H1 (cell line): ENCODE measurements at regions not wholly inside any gene's neighbourhood (a gene's known extent, or its start where the extent isn't known, plus 50 kb on each side); places are given as distances from the start of the nearest gene placed in this dataset.

Source experiments
- CTCF ChIA-PET: fragments of 300-600 bp; sonication (Branson Sonifier 250); formaldehyde crosslinking; loops from one replicate; lab custom pipeline; 2021; ENCODE audit not compliant: partially characterized antibody; lab: Charles Lee
- POLR2A ChIA-PET: fragments of 300-600 bp; sonication (Branson Sonifier 250); formaldehyde crosslinking; loops from one replicate; lab custom pipeline; 2021; ENCODE audit warnings: inconsistent platforms; ENCODE audit not compliant: partially characterized antibody; lab: Charles Lee
- DNase-seq, 2 experiments: peaks; one replicate each; pipeline versions ENCODE4 v3.0.0 to v3.0.0-alpha.2; 2010 to 2022; ENCODE audit warnings: low spot score in 2 of 2, low read depth in 1 of 2, mixed read lengths in 1 of 2
- FAIRE-seq: peaks from 2 replicates; lab custom pipeline; 2011; peaks lifted over from hg19 to GRCh38; lab: Jason Lieb, UNC
- H2AFZ ChIP-seq: 2 replicates; pipeline ENCODE4 v1.8.1; 2012; ENCODE audit warnings: low read length, inconsistent platforms
- H2AK5ac ChIP-seq: 2 replicates; pipeline ENCODE4 v1.6.1; 2013; ENCODE audit warnings: low read depth, low read length
- H2BK120ac ChIP-seq: replicated peaks from 2 replicates; pipeline ENCODE3; 2013; ENCODE audit warnings: low read depth, low read length, inconsistent platforms
- H2BK12ac ChIP-seq: 2 replicates; pipeline ENCODE4 v1.6.1; 2013; ENCODE audit warnings: low read depth, low read length
- H2BK15ac ChIP-seq: 2 replicates; pipeline ENCODE4 v1.6.1; 2013; ENCODE audit warnings: low read length
- H2BK20ac ChIP-seq: 2 replicates; pipeline ENCODE4 v1.6.1; 2013; ENCODE audit warnings: low read length
- H2BK5ac ChIP-seq: 2 replicates; pipeline ENCODE4 v1.6.1; 2013; ENCODE audit warnings: low read depth, low read length
- H3K14ac ChIP-seq: 2 replicates; pipeline ENCODE4 v1.6.1; 2013; ENCODE audit warnings: inconsistent platforms; ENCODE audit not compliant: insufficient read length
- H3K18ac ChIP-seq: 2 replicates; pipeline ENCODE4 v1.6.1; 2013; ENCODE audit warnings: low read length; ENCODE audit errors: extremely low read depth
- H3K23ac ChIP-seq: 2 replicates; pipeline ENCODE4 v1.6.1; 2013; ENCODE audit warnings: inconsistent platforms; ENCODE audit not compliant: insufficient read length
- H3K23me2 ChIP-seq: 2 replicates; pipeline ENCODE4 v1.6.1; 2013; ENCODE audit warnings: low read depth, low read length
- H3K27ac ChIP-seq: 2 replicates; pipeline ENCODE4 v1.6.1; 2011; ENCODE audit warnings: low read depth, low read length, inconsistent platforms
- H3K27me3 ChIP-seq, 4 experiments: replicated peaks in 1 of 4; 1 replicate in 1 of 4; 2 replicates in 3 of 4; pipeline versions ENCODE4 v1.6.1 to v1.8.1; 2011 to 2013; ENCODE audit warnings: low read length in 3 of 4, mild to moderate bottlenecking in 3 of 4, inconsistent platforms in 2 of 4, mixed read lengths in 2 of 4, moderate library complexity in 1 of 4; ENCODE audit not compliant: control insufficient read depth in 3 of 4, insufficient read depth in 3 of 4; ENCODE audit errors: extremely low read depth in 1 of 4
- H3K36me3 ChIP-seq, 4 experiments: 2 replicates each; pipeline versions ENCODE4 v1.6.1 to v1.8.1; 2011 to 2013; ENCODE audit warnings: mild to moderate bottlenecking in 4 of 4, low read length in 3 of 4, moderate library complexity in 2 of 4, control low read depth in 1 of 4, inconsistent platforms in 1 of 4; ENCODE audit not compliant: insufficient read depth in 4 of 4, control insufficient read depth in 2 of 4
- H3K4ac ChIP-seq: replicated peaks from 2 replicates; pipeline ENCODE3; 2013; ENCODE audit warnings: low read length, low read depth, mixed read lengths, inconsistent platforms; ENCODE audit not compliant: insufficient read length
- H3K4me1 ChIP-seq, 4 experiments: replicated peaks in 1 of 4; 1 replicate in 1 of 4; 2 replicates in 3 of 4; pipeline versions ENCODE4 v1.6.1 to v1.8.1; 2011 to 2013; ENCODE audit warnings: low read length in 3 of 4, inconsistent platforms in 2 of 4, mixed read lengths in 1 of 4; ENCODE audit not compliant: insufficient read depth in 4 of 4, control insufficient read depth in 3 of 4
- H3K4me2 ChIP-seq, 2 experiments: 2 replicates each; pipeline versions ENCODE4 v1.6.1 to v1.8.1; 2011 to 2013; ENCODE audit warnings: low read depth in 2 of 2, low read length in 2 of 2, control low read depth in 1 of 2, inconsistent platforms in 1 of 2, mild to moderate bottlenecking in 1 of 2; ENCODE audit not compliant: insufficient read depth in 1 of 2
- H3K4me3 ChIP-seq, 4 experiments: fragments of 200-600, 300-600 bp in 1 of 4; sonication (generic), shearing (Covaris generic), sonication (Bioruptor Twin) in 1 of 4; 2 replicates each; pipeline versions ENCODE4 v1.5.1 to v1.8.1; 2011 to 2016; ENCODE audit warnings: low read length in 4 of 4, low read depth in 3 of 4, control low read depth in 2 of 4, inconsistent platforms in 2 of 4, mild to moderate bottlenecking in 2 of 4, mixed read lengths in 1 of 4, moderate library complexity in 1 of 4; ENCODE audit not compliant: insufficient read depth in 2 of 4; ENCODE audit errors: extremely low read depth in 1 of 4
- H3K56ac ChIP-seq: replicated peaks from 2 replicates; pipeline ENCODE3; 2013; ENCODE audit warnings: low read depth, mild to moderate bottlenecking, mixed read lengths, low read length, inconsistent platforms; ENCODE audit not compliant: insufficient read length
- H3K79me1 ChIP-seq: 2 replicates; pipeline ENCODE4 v1.6.1; 2013; ENCODE audit warnings: low read depth, low read length, control low read depth
- H3K79me2 ChIP-seq, 2 experiments: 2 replicates each; pipeline versions ENCODE4 v1.6.1 to v1.8.1; 2012 to 2013; ENCODE audit warnings: low read length in 2 of 2, mild to moderate bottlenecking in 2 of 2, inconsistent platforms in 1 of 2; ENCODE audit not compliant: insufficient read depth in 2 of 2, control insufficient read depth in 1 of 2
- H3K9ac ChIP-seq, 4 experiments: replicated peaks in 1 of 4; 1 replicate in 1 of 4; 2 replicates in 3 of 4; pipeline versions ENCODE4 v1.6.1 to v1.8.1; 2011 to 2013; ENCODE audit warnings: low read depth in 3 of 4, low read length in 3 of 4, control low read depth in 2 of 4, mild to moderate bottlenecking in 2 of 4, moderate library complexity in 2 of 4, inconsistent platforms in 1 of 4; ENCODE audit errors: extremely low read depth in 1 of 4
- H3K9me3 ChIP-seq, 2 experiments: 2 replicates each; pipeline versions ENCODE4 v1.6.1 to v1.8.1; 2012 to 2013; ENCODE audit warnings: mild to moderate bottlenecking in 2 of 2, moderate library complexity in 2 of 2, control low read depth in 1 of 2, inconsistent platforms in 1 of 2, low read depth in 1 of 2, low read length in 1 of 2, mixed read lengths in 1 of 2; ENCODE audit not compliant: insufficient read depth in 2 of 2
- H4K20me1 ChIP-seq, 2 experiments: replicated peaks in 1 of 2; 2 replicates each; pipeline versions ENCODE3 to v1.8.1; 2011 to 2013; ENCODE audit warnings: inconsistent platforms in 2 of 2, low read length in 2 of 2, mild to moderate bottlenecking in 1 of 2; ENCODE audit not compliant: insufficient read depth in 2 of 2, control insufficient read depth in 1 of 2
- H4K5ac ChIP-seq: 2 replicates; pipeline ENCODE4 v1.6.1; 2013; ENCODE audit warnings: low read length, low read depth, mixed read lengths, inconsistent platforms; ENCODE audit not compliant: insufficient read length
- H4K8ac ChIP-seq: 2 replicates; pipeline ENCODE4 v1.8.0; 2013; ENCODE audit warnings: mild to moderate bottlenecking, moderate library complexity, low read length, inconsistent platforms; ENCODE audit not compliant: insufficient read depth; ENCODE audit errors: extremely low read depth
- H4K91ac ChIP-seq: replicated peaks from 2 replicates; pipeline ENCODE3; 2013; ENCODE audit warnings: low read length, mixed read lengths, inconsistent platforms; ENCODE audit not compliant: insufficient read length
- CTBP2 ChIP-seq: IDR thresholded peaks from 2 replicates; pipeline ENCODE4 v1.7.0; 2011; ENCODE audit warnings: borderline replicate concordance, mild to moderate bottlenecking, moderate library complexity, mixed read lengths, low read length; ENCODE audit not compliant: insufficient read depth, insufficient read length
- EGR1 ChIP-seq: IDR thresholded peaks from 2 replicates; pipeline ENCODE4 v1.6.1; 2011; ENCODE audit warnings: low read depth, low read length, borderline replicate concordance
- EP300 ChIP-seq, 2 experiments: IDR thresholded peaks; 1 replicate in 1 of 2; 2 replicates in 1 of 2; pipeline ENCODE4 v1.6.1; 2011 to 2012; ENCODE audit warnings: low read depth in 2 of 2, low read length in 2 of 2, mild to moderate bottlenecking in 2 of 2, borderline replicate concordance in 1 of 2, inconsistent platforms in 1 of 2, moderate library complexity in 1 of 2
- JUND ChIP-seq: IDR thresholded peaks from 2 replicates; pipeline ENCODE4 v1.6.1; 2011; ENCODE audit warnings: mild to moderate bottlenecking, improper control_type of control experiment, low read length
- NANOG ChIP-seq: IDR thresholded peaks from 2 replicates; pipeline ENCODE4 v1.6.1; 2011; ENCODE audit warnings: low read length, low read depth, mild to moderate bottlenecking, inconsistent platforms; ENCODE audit not compliant: insufficient read depth, poor library complexity, severe bottlenecking
- RXRA ChIP-seq: IDR thresholded peaks from 2 replicates; pipeline ENCODE4 v1.6.1; 2011; ENCODE audit warnings: low read depth, mild to moderate bottlenecking, low read length, moderate library complexity; ENCODE audit not compliant: insufficient read depth
- SIN3A ChIP-seq, 2 experiments: IDR thresholded peaks in 1 of 2; conservative IDR thresholded peaks in 1 of 2; 2 replicates each; pipeline ENCODE4 v1.6.1; 2011 to 2012; ENCODE audit warnings: low read length in 2 of 2, improper control_type of control experiment in 1 of 2, low read depth in 1 of 2, mild to moderate bottlenecking in 1 of 2
- WGBS, 2 experiments: shearing (Covaris generic) in 1 of 2; methylation state at CpG; one replicate each; pipeline versions ENCODE4 v1.1.6 to v1.1.7; 2013 to 2015; ENCODE audit warnings: low lambda C conversion rate in 2 of 2, mixed read lengths in 2 of 2, inconsistent platforms in 1 of 2, low coverage in 1 of 2, missing lambda C conversion rate in 1 of 2; ENCODE audit not compliant: insufficient replicate concordance in 2 of 2, insufficient coverage in 1 of 2, insufficient read length in 1 of 2; ENCODE audit errors: extremely low coverage in 1 of 2, missing lambda C conversion rate in 1 of 2; 5-methylcytosine and 5-hydroxymethylcytosine counted together
- TF ChIP-seq, protein P1 (sequence below): IDR thresholded peaks from 2 replicates; pipeline ENCODE4 v1.6.1; 2012; ENCODE audit warnings: inconsistent platforms

- H3K23me2 ChIP-seq: no peaks in the 10 kb centered on the region
- no peaks in the 10 kb centered on the region for H3K9me3 ChIP-seq
- H2BK5ac ChIP-seq: no peak overlapping the region
- no peak overlapping the region for H2BK12ac ChIP-seq
- H3K4me3 ChIP-seq: no peak overlapping the region
- no peak overlapping the region for H2BK15ac ChIP-seq
- H2AFZ ChIP-seq: no peak overlapping the region
- H3K14ac ChIP-seq: no peak overlapping the region
- POLR2A ChIA-PET: interaction anchor here (1.9 kb wide), 1 partner anchor 186 kb away, joined by 6 read pairs; the partner anchor contains the start of gene BTG1
- no peak overlapping the region for H3K18ac ChIP-seq
- no peak for DNase-seq
- no peaks in the 10 kb centered on the region for H3K36me3 ChIP-seq
- no peaks in the 10 kb centered on the region for H3K79me2 ChIP-seq
- WGBS, 2 experiments: 93% methylated on average over 3 of the region's 3 CpGs; no CpG with 5 or more reads in 1 of the 2 experiments
- CTCF ChIA-PET: interaction anchor here (1.1 kb wide), 1 partner anchor 135 kb away, joined by 3 read pairs; no protein-coding TSS in a partner anchor
- no peak overlapping the region for H2BK20ac ChIP-seq
- H3K23ac ChIP-seq: no peak overlapping the region
- H3K79me1 ChIP-seq: no peaks in the 10 kb centered on the region
- no peak overlapping the region for H3K4ac ChIP-seq
- H2AK5ac ChIP-seq: no peak overlapping the region
- no peak overlapping the region for H4K91ac ChIP-seq
- H3K4me1 ChIP-seq: no peaks in the 10 kb centered on the region
- H3K9ac ChIP-seq: no peak overlapping the region
- H3K56ac ChIP-seq: no peak overlapping the region
- no peak overlapping the region for H4K5ac ChIP-seq
- TF ChIP-seq CTBP2 (no peak), EGR1 (no peak), EP300 (IDR thresholded peaks at IDR 0.05; ENCODE audit: borderline replicate concordance in 1 of 2, low read depth in 2 of 2, low read length in 2 of 2) (no peak), JUND (no peak), RXRA (no peak), NANOG (no peak), SIN3A (conservative IDR thresholded peaks at IDR 0.05 in 1 of 2, IDR thresholded peaks at IDR 0.05 in 1 of 2; ENCODE audit: low read depth in 1 of 2, low read length in 2 of 2) (no peak)
- TF ChIP-seq, protein P1, sequence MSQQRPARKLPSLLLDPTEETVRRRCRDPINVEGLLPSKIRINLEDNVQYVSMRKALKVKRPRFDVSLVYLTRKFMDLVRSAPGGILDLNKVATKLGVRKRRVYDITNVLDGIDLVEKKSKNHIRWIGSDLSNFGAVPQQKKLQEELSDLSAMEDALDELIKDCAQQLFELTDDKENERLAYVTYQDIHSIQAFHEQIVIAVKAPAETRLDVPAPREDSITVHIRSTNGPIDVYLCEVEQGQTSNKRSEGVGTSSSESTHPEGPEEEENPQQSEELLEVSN: no peak
- TF ChIP-seq, all 59 proteins: peak for 0
- H3K4me2 ChIP-seq: no peak overlapping the region
- no peak overlapping the region for H2BK120ac ChIP-seq
- H4K8ac ChIP-seq: no peak overlapping the region
- H3K27ac ChIP-seq: no peak overlapping the region
- H4K20me1 ChIP-seq: no peaks in the 10 kb centered on the region
- no peak for FAIRE-seq
- H3K27me3 ChIP-seq: no peaks in the 10 kb centered on the region
Observed at GRCh38 chr12:92331383-92331782, 185.7 kb upstream of the BTG1 start.
